ENCODE measurements at regions not wholly inside any gene's neighbourhood (a gene's known extent, or its start where the extent isn't known, plus 50 kb on each side); places are given as distances from the start of the nearest gene placed in this dataset.
A peak's percentile ranks its signal among the peaks of the same experiment; 100 is the strongest.
"Not testable (repeated sequence)": the region's sequence is repeated elsewhere in the genome, so short reads cannot be mapped to it uniquely, and the experiment has no call there.

DNA sequence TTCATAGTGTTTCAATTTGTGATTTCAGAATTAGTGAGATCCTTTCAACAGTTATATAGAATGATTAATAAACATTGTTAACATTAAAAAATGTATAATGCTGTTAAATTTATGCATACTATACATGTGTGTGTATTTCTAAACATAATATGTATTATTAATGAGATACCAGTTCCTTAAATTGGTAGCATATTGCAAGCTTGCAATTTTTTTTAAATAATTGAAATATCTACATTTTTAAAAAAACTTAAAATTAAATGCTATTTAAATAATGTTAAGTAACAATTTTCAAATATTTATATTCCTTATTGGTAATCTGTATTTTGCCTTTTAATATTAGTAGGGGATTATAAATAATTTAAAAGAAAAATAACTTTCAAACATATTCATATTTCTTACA, 1479.5 kb upstream of the PCDH7 start:
- no peak for DNase-seq

DNA sequence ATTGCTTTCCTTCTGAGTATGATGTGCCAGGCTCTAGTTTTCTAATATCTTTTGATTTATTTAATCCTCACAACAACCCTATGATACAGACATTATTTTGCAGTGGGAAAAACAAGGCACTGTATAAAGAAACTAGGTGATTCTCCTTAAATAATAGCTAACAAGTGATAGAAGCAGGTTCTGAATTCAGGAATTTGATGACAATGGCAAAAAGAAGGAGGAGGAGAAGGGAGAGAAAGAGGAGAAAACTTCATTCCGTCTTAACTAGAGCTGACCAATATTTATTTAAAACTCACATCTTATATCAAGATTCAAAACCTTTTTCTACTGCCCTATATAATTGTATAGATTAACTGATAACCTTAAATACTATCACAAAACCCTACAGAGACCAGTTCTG, 1477.1 kb upstream of the PCDH7 start:
- DNase-seq: no peak

DNA sequence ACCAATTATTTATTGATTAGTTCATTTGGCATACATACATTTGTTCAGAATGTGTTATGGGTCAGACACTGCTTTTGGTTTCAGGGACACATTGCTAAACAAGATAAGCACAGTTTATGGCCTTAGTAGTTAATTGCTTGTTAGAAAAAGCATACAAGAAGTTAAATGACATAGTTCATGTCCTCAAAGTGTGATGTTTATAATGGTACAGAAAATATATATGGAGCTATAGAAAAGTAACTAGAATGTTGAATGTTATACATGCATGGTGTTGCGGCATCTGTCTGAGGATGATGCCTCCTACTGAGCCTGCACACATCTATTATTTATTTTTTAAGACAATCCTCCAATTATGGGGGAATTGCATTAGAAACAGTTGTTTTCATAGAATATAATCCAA, 1476.3 kb upstream of the PCDH7 start:
- DNase-seq: no peak

DNA sequence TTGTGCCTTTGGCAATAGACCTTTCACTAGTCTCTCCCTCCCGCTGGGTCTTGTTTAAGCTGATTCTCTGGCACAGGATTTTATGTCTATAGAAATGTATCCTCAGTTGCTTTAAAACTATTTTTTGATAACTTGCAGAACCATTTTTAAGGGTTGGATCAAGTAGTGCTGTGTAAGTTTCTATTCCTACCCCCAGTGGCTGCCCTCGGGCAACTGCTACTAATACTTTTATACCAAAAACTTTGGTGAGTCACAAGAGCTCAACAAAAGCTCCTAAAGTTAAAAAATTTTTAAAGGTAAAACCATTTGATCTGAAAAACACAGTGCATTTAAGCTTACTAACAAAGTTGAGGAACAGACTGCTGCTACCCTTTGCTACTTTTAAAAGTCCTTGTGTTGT, 1460.6 kb upstream of the PCDH7 start:
- DNase-seq: no peak

DNA sequence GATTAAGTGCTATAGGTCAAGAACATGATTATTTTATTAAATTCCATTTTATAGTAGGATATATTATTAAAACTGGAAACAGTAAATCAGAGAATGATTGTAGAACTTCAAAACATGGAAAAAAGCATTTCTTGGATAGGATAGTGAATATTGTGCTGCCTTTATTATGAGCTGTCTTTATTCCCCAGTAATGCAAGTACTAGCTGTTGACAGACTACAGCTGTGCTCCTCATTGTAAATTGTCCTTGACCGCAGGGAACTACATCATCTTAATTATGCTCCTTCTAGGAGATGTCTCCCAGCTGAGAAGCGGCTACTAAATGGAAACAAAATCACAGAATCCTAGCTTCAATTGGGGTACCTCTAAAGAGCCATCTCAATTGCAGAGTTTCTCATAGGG, 1457.2 kb upstream of the PCDH7 start:
- DNase-seq: no peak

DNA sequence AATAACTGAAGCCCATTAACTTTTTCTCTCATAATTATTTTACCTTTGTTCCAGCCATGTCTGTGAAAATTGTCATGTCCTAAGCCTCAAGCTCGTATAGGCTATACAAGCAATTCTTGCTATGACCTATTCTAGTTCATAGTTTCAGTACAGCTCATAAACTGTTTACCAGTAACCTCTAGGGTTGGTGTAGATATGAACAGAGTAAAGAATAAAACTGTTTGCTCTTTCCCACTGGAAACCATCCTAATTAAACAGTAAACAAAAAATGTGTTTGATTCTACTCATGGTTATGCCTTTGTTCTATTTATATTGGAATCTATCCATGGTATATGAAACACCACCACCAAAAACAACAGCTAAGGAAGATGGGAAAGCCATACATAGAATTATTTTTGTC, 1444.0 kb upstream of the PCDH7 start:
- DNase-seq: peak; percentile 0

DNA sequence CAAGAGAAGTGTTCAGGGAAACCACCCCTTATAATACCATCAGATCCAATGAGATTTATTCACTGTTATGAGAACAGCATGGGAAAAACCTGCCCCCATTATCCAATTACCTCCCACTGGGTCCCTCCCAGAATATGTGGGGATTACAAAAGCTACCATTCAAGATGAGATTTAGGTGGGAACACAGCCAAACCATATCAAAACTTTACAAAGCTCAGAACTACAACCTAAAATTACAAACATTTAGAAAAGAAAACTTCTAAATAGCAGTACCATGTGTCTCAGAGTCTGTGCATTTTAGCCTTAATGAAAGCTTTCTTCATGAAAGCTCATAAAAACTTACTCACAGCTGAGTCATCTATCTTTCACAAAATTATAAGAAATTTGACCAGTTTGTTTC, 1442.8 kb upstream of the PCDH7 start:
- no peak for DNase-seq

DNA sequence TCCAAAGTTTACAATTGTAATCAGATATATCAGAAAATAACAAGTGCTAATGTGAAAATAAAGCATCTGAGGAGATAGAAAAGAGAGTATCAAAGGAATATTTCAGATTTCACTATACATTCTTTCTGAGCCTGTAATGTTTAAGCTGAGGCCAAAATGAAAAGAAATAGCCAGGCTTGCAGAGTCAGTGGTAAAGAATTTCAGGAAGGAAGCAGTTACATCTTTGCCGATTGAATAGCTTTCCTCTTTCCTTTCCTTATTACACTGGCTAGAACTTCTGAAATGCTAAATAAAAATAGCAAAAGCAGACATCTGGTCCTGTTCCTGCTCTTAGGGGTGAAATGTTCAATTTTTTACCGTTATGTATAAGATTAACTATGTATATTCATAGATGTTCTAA, 1441.6 kb upstream of the PCDH7 start:
- DNase-seq: no peak

DNA sequence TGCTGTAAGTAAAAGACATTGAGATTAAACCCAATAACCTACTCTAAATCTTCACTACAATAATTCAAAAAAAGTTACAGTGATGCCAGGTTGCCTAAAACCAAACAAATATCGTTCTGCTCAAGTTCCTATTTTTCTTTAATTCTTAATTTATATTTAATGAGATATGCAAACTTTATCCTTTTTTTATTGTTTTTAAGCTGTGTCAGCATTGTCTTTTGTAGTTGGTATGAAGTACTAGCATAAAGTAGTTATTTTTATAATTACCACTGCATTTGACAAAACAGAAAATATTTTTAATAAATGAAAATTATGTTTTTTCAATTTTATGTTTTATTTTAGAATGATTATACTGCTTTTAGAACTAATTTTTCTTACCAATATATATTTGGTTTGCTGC, 1431.1 kb upstream of the PCDH7 start:
- DNase-seq: no peak

DNA sequence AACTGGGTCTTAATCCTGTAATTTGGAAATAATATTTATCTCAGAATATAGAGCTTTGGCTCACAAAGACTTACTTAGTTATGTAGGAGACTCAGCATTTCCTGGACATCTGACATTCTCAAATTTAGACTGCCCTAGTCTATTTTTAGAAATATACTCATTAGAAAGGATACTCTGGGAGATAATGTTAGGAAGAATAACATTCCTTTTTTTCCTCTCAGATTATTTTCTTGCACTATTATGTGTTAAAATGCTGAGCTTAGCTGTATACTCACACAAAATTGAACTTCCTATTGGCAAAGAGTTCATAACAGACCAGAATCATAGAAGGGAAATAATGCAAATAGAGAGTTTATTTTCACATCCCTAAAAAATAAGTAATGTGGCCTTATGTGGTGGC, 1424.9 kb upstream of the PCDH7 start:
- no peak for DNase-seq

DNA sequence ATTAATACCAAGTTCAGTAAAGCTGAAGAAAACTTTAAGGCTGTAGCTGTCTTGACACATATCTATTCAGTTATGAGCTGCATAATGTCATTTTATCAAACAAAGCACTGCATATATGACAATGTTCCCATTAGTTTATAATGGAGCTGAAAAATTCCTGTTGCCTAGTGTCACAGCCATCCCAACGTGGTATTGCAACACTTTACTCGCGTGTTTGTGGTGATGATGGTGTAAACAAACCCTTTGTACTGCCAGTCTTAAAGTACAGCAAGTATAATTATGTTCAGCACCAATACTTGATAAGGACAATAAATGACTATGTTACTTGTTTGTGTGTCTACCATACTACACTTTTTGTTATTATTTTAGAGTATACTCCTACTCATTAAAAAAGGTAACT, 1415.6 kb upstream of the PCDH7 start:
- DNase-seq: no peak

DNA sequence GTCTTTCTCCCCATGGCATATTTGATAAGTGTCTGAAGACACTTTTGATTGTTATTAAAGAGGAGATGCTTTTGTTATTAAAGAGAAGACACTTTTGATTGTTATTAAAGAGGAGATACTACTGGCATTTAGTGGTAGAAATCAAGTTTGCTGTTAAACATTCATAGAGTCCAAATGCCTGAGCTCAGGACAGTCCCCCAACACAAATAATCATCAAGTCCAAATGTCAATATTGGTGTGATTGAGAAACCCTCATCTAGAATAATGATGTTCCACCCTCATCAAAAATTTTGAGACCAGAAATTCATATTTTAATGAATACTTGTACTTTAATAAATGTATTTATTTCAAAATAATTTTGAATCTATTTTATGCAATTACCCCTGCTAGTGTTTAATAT, 1412.9 kb upstream of the PCDH7 start:
- no peak for DNase-seq

DNA sequence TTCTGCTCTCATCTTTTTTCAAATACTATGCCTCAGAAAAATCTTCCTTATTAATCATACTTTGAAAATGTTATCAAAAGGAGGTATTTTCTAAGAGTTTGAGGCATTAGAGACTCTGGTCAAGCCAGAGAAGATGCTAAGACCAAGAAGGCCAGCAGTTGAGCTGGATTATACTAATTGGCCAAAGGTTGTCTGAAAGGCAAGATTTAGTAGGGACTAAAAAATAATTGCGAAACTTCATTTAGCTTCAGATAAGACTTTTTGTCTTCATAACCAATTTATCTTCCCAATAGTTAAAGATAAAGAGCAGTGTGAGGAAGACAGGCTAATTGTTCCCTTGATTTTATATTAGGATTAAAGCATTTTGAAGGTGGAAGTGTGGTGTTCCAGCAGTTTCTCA, 1412.4 kb upstream of the PCDH7 start:
- DNase-seq: no peak

DNA sequence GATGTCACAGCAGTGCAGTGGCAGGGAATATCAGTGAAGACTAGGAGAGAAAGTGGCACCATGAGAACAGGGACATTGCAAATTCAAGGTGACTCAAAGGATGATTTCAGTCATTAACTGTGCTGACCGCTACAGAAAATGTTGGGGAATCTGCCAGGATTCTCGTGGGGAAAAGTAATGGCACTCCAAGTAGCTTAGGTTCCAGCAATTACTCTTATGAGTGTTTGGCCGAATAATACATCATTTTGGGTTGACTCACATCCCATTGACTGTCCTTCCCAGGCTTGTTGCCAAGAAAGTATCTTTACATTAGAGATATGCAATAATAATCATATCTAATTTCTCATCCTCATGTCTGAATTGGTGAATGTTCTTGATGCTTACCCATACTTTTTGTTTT, 1411.1 kb upstream of the PCDH7 start:
- no peak for DNase-seq

DNA sequence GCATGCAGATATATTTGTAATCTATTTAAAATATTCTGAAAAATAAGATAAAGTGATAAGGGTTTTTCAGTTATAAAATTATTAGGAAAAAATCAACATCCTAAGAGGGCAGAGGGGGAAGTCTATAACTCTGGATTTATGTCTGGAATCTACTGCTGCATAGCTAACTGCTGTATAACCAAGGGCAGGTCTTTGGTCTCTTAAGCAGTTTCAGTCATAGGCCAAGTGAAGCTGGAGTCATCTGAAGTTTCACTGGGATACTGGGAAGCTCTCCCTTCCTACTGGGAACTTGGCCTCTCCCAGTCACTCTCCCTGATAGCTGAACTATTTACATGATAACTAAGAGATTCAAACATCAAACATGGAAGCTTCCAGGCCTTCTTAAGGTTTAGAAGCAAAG, 1409.9 kb upstream of the PCDH7 start:
- no peak for DNase-seq

DNA sequence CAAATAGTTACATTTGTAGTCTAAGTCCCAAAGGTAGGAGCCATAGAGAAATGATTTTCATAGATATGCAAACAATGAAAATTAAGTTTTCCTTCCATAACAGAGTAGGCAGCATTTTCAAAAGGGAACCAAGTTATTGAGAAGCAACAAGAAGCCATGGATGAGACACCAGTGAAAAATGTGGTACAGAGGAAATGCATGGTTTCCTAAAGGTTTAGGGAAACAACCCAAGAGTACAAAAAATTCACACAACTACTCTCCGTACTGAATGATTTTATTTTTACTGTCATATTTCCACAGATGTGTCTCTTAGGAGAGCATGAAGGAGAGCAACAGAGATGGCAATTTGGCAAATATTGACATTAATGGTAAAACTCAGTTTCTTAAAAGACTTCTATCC, 1408.9 kb upstream of the PCDH7 start:
- no peak for DNase-seq

DNA sequence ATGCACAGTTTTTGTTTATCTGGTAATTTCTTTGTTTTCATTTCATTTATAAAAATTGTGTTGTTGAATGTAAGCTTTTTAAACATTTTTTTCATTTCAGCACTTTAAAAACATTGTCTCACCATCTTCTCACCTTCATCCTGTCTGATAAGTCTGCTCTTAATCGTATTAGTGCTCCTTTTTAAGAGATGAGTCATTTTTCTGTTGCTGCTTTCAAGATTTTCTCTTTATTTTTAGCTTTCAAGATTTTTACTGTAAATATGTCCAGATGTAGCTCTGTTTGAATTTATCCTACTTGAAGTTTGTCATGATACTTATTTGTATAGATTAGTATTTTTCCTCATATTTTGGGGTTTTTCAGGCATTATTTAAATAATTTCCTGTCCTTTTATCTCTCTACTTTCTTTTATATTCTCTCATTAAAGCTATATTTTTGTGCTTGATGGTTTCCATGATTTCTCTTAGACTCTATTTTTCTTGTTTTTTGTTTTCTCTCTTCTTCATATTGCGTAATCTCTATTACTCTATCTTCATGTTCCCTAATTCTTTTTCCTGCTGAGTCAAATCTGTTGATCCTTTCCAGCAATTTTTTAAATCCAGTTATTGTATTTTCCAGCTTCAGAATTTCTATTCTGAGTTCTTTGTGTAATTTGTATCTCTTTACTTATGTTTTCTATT, 1400.4 kb upstream of the PCDH7 start:
- DNase-seq: no peak

DNA sequence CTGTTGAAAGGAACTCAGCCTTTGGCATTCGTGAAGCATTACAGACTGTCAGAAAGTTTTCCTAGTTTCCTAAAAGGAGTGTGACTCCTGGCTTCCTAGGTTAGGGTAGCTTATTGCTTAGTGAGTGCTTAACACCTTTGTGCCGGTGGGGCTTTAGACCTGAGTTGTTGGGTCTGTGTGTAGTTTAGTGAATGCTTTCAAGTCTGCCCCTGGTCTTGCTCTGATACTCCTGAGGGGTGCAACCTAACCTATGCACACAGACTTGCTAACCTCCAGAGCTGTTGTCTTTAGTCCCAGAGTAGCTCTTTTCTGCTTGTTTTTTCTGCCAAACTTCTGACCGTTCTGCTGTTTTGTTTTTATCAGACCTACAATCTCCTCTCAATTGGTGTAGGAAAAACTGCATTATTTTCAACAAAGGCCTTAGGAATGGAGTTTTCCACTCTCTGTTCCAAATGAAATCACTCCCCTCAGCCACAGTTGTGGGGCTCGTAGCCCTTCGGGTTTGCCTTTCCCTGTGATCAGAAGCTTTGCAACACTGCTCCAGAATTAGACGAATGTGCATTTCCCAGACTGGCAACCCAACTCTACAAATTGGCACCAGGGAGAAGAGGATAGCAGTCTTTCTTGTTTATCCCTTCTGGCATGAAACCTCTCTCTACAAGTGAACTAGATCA, 1399.1 kb upstream of the PCDH7 start:
- no peak for DNase-seq

DNA sequence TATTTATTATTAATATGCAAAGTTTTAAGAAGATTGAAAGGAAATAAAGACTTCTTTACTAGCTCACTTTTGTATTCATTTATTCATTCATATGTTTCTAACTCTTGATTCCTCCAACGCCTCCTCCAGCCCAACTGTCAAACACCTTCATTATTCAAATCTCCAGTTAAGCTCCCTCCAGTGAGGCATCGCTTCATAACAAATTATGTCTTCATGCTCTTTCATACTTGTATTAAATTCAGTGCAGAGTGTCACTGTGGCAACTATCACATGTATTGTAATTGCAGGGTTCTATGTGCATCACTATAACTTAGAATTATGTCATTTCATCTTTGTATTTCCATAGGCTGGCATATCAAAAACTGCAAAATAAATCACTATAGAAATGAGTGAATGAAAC, 1394.2 kb upstream of the PCDH7 start:
- no peak for DNase-seq

DNA sequence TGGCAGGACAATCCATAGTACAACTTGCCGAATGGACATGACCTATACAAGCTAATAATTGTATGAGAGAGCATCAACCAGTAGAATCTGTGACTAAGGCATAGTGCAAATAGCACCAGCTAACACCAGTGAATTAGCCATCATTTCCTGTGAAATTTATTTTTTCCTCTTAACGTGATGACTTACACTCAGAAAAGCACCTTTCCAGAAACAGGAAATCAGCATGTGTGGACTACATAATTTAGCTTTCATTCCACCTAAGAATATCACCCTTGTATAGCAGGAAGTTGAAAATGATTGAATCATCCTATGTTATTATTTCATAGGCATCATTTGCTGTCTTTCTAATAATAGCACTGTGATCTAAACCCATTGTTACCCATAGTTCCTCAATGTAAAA, 1393.4 kb upstream of the PCDH7 start:
- no peak for DNase-seq

DNA sequence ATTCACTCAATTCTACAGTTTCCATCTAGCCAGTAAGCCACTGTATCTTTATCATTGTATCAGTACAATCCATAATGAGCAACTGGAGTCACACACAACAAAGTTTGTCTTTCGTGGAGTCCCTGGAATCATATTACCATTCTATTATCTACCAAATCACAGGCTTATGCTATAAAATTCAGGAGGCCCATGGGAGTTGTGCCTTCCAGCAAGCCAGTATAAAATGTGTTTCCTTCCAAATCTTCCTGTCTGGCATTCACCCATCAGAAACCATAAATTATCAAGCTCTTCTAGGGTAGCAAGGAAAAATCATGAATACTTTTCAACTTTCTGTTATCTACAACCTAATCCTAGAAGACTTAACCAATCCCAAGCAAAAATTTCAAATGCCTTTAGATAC, 1383.3 kb upstream of the PCDH7 start:
- no peak for DNase-seq

DNA sequence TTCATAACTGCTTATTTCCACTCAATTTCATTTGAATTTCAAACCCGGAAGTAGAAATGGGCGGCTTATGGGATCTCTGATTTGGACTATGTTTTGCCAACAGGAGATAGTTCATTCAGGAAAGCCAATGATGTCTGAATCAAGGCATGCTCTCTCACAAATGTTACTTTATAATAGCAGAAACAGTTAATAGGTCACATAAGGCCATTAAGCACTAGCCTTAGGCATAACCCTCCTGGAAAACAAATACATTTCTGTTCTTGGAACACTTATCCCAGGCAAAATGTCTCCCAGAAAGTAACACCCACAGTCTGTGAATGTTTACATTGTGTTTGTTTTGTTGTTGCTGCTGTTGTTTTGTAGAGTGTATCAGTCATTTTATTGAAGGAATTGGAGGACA, 1347.2 kb upstream of the PCDH7 start:
- DNase-seq: no peak

DNA sequence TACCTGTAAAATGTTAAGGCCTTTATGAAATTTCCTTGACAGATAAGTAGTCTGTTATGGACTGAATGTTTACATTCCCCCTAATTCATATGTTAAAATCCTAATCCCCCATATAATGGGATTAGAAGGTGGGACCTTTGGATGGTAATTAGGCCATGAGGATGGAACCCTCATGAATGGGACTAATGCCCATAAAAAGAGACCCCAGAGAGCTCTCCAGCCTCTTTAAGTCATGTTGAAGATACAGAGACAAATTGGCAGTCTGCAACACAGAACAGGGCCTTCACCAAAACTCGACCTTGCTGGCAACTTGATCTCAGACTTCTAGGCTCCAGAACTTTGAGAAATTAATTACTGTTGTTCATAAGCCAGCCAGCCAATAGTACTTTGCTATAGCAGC, 1344.5 kb upstream of the PCDH7 start:
- DNase-seq: no peak

DNA sequence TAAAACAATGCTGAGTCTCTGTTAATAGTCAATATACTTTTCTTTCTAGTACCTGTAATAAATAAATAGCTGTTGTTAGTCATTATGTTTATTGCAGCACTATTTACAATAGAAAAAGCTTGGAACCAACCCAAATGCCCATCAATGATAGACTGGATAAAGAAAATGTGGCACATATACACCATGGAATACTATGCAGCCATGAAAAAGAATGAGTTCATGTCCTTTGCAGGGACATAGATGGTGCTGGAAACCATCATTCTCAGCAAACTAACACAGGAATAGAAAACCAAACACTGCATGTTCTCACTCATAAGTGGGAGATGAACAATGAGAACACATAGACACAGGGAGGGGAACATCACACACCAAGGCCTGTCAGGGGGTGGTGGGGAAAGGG, 1341.9 kb upstream of the PCDH7 start:
- DNase-seq: not testable (repeated sequence)

DNA sequence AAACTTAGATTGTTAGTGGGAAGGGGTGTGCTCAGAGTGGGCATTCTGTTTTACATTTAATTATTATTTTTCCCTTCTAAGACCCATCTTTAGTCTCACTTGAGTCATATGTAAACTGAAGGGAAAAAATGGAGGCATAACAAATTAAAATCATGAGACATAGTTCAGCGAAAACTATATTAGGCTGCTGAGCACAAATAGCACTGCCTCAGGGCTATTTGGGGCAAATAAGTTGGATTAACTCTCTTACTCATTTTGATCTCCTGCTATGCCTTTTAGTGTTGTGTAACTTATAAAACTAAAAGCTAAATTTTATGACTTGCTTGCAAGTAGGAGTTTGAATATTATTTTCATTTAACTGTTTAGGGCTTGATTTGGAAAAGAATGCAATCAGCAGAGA, 1329.2 kb upstream of the PCDH7 start:
- no peak for DNase-seq

Measured in SHP77 treated with DMSO at 0.1 percent for 48 hours (cell line).